GM12892 (cell line): ENCODE measurements at regions not wholly inside any gene's neighbourhood (a gene's known extent, or its start where the extent isn't known, plus 50 kb on each side); places are given as distances from the start of the nearest gene placed in this dataset.
"Not testable (repeated sequence)": the region's sequence is repeated elsewhere in the genome, so short reads cannot be mapped to it uniquely, and the experiment has no call there.

Source experiments
- DNase-seq: peaks from one replicate; pipeline ENCODE4 v3.0.0; 2011; ENCODE audit not compliant: insufficient read length
- FAIRE-seq: peaks from 2 replicates; lab custom pipeline; 2011; peaks lifted over from hg19 to GRCh38; lab: Jason Lieb, UNC
- POLR2A ChIP-seq: IDR thresholded peaks from 2 replicates; pipeline ENCODE4 v1.6.1; 2011; ENCODE audit warnings: low read depth, low read length, control low read depth
- POLR2AphosphoS5 ChIP-seq: IDR thresholded peaks from 2 replicates; pipeline ENCODE4 v1.6.1; 2011; ENCODE audit warnings: low read depth, low read length, control low read depth
- TAF1 ChIP-seq: IDR thresholded peaks from 2 replicates; pipeline ENCODE4 v1.6.1; 2011; ENCODE audit warnings: low read depth, mild to moderate bottlenecking, control low read depth, low read length, borderline replicate concordance

DNA sequence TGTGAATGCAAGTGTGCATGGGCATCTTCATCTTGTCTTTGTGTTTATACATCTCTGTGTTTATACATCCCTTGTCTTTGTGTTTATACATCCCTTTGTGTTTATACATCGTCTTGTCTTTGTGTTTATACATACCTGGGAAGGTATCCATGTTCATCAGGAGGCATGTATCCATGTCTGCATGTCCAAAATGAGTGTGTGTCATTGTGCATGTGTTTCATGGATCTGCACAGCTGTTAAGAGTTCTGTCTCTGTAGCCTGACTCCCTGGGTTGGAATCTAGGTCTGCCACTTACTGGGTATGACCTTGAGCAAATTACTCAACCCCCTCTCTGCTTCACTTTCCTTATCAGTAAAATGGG lies 50.1 kb upstream of the SIRPA start:
- FAIRE-seq = no peak
- DNase-seq = no peak
- TF ChIP-seq POLR2AphosphoS5 = no peak
- no peak for TF ChIP-seq POLR2A
- TF ChIP-seq TAF1 = no peak

DNA sequence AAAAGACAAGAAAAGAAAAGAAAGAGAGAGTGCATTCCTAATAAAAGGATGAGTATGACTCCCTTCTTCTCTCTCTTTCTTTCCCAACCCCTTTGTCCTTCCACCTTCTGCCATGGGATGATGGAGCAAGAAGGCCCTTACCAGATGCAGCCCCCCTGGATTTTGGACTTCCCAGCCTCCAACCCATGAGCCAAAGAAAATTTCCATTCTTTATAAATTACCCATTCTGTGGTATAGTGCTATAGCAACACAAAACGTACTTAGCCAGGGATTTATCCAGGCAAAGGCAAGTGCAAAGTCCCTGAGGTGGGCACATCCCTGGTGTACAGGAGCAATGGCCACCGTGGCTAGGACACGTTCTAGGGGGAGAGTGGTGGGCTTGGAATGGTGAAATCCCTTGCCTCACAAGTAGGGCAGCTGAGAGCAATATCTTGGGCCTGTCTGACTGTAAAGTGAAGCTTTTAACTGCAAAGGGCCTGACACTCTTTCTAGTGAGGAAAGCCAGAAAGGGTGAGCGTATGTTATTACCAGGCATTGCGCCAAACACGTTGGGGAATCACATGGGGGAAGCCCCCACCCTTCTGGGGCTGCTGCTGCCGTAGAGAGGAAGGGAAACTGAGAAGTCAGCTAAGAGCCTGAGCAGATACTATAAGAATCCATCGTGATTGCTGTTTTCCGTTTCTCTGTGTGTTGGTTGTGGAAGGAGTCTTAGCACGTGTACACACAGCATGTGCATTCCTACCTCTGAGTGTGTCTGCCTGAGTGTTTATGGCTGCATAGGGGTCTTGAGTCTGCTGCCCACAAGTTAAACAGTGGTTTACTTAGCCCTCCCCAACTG lies 50.7 kb upstream of the SIRPA start:
- DNase-seq = peak; percentile 75
- TF ChIP-seq TAF1 (no peak), POLR2AphosphoS5 (no peak), POLR2A (no peak)
- peak; percentile 97 for FAIRE-seq

DNA sequence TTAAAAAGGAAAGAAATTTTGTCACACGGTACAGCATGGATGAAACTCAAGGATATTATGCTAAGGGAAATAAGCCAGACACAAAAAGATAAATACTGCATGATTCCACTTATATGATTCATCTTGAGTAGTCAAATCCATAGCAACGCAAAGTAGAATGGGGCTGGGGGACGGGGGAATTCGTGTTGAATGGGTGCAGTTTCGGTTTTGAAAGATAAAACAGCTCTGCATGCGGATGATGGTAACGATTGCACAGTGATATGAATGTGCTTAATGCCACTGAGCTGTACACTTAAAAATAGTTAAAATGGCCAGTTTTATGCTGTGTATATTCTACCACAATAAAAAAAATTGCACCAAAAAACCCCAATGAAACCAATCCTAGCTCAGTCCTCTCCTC lies 52.9 kb upstream of the SIRPA start:
- TF ChIP-seq POLR2A (no peak), POLR2AphosphoS5 (no peak), TAF1 (no peak)
- no peak for DNase-seq

DNA sequence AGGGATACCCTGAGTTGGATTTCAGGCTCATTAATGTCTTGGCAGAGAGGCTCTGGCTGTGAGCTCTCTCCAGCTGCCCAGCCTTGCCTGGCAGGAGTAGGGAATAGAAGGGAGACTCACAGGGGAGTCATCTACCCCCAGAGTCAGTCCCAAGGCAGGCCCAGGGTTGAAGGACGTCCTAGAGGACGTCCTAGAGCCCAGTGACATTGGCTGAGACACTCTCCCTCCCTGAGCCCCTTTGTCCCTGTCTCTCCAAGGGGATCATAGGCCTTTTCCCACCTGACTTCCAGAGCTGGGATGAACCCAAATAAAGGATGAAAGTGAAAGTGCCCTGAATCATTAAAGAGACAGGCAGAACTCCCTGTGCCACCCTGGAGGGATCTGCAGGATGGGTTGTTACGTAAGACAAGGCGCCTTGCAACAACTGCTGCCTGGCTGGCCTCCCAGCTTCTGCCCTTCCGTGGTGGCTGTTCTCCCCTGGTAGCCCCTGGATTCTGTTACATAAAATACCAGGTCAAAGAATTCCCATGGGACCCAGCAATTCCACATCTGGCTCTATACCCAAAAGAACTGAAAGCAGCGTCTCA lies 53.6 kb upstream of the SIRPA start:
- FAIRE-seq (no peak), DNase-seq (no peak)
- TF ChIP-seq TAF1 = no peak
- TF ChIP-seq POLR2A = no peak
- TF ChIP-seq POLR2AphosphoS5 = no peak

More for the DNA sequence above, 52.9 kb upstream of the SIRPA start:
- no peak for FAIRE-seq

DNA sequence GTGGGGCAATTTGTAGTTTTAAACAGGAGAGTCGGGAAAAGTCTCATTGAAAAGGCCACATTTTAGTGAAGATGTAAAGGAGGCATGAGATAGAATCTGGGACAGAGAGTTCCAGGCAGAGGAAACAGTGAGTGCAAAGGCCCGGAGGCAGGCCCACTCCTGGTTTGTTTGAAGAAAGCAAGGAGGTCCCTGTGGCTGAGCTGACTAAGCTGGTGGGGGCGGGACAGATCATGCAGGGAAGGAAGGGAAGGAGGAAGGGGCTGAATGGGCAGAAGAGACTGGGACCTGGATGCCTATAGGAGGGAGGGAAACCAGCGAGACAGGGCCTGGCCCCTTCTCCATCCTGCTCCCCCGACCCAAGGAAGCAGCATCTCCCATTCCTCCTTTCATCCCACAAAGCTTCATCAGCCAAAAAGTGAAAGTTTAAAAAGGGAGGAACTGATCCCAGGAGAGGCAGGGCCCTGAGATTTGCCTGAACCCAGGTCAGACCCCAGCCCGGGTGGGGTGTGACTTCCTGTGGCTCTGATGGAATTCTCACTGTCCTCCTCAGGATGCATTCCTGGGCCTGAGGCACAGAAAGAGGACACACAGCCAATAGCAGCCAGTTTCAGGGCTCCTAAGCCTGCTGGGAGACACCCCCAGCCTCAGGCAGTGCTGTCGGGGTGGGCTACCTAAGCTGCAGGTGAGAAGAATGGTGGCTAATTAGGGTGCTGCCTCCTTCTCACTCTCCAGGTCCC lies 54.2 kb upstream of the SIRPA start:
- FAIRE-seq (no peak), DNase-seq (no peak)
- no peak for TF ChIP-seq POLR2AphosphoS5
- no peak for TF ChIP-seq TAF1
- no peak for TF ChIP-seq POLR2A

DNA sequence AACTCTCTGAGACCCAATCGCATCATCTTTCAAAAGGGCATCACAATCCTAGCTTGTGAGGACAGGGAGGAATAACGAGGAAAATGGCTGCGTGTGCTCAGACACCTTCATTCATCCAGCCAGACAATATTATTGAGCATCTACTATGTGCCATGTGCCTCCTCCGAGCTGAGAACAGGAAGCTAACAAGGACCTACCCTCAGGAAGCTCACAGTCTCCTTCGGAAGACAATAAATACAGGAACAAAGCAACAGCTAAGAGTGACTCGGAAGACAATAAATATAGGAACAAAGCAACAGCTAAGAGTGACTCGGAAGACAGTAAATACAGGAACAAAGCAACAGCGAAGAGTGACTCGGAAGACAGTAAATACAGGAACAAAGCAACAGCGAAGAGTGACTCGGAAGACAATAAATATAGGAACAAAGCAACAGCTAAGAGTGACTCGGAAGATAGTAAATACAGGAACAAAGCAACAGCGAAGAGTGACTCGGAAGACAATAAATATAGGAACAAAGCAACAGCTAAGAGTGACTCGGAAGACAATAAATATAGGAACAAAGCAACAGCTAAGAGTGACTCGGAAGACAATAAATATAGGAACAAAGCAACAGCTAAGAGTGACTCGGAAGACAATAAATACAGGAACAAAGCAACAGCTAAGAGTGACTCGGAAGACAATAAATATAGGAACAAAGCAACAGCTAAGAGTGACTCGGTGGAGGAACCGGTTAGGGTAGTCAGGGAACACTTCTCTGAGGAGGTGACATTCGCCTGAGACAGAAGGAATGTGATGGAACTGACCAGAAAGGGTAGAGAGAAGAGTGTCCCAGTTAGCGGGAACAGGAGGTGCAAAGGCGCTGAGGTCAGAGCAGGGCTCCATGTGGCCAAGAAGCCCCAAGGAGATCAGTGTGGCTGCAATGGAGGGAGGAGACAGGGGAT lies 55.6 kb upstream of the SIRPA start:
- DNase-seq, FAIRE-seq: not testable (repeated sequence)

DNA sequence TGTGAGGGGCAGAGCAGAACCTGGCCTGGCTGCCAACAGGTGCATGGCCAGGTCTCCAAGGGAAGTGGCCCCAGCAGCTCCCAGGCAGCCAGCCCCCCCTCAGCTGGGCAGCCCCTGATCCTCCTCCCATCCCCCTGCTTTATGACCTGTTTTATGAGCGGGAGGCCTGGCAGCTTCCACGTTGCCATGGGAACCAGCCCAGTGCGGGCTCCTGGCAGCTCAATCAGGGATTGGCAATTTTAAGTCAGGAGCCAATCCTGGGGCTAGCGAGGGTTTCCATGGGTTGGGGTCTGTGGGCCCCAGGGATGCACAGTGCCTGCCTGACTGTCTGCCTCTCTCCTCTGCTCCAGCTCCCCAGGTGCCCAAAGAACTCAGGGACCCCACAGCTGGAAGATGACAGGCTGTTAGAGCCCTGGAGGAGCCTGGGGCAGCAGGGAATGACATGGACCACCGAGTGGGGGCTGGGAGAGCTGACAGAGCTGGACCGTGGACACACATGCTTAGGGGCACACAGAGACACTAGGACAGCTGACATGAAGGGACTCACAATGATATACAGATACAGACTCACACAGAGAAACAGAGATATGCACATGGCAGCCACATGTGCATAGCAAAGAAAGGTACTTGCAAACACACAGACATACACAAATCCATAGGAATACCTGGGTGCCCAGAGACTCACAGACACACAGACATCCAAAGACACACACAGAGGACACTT lies 56.5 kb upstream of the SIRPA start:
- DNase-seq = no peak
- TF ChIP-seq POLR2A = no peak
- TF ChIP-seq POLR2AphosphoS5 = no peak
- no peak for TF ChIP-seq TAF1
- no peak for FAIRE-seq

DNA sequence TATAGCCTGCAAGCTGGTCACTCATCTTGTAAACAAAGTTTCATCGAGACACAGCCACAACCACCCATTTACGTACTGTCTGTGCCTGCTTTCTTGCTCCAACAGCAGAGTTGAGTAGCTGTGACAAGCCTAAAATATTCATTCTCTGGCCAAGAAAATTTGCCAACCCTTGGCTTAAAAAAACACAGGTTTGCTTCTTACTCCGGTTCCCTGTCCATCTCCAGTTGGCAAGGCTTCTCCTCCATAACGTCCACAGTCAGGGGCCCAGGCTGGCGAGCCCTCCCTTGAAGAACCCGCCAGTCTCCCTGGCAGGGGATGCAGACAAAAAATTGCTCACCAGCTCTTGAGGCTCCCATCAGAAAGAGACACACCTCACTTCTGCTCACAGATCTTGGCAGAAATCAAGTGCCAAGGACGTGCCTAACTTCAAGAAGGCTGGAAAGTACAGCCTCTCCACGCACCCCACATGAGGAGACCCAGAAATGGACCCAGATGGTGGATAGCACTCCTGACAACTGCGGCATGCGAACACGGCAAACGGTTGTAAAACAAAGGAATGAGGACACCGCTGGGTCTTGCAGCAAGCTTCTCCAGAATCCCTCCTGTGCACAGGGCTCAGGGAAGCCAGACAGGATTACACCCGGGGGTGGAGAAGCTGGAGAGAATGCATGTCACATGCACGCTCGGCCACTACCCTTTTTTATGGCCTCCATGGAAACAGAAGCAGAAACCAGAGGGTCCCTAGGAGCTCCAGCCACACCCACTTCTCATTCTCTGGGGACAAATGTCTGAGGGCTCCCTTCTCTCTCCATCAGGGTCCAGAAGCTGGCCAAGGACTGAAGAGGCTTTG lies 59.8 kb upstream of the SIRPA start:
- FAIRE-seq = no peak
- no peak for TF ChIP-seq POLR2A
- no peak for TF ChIP-seq TAF1
- no peak for TF ChIP-seq POLR2AphosphoS5
- no peak for DNase-seq

DNA sequence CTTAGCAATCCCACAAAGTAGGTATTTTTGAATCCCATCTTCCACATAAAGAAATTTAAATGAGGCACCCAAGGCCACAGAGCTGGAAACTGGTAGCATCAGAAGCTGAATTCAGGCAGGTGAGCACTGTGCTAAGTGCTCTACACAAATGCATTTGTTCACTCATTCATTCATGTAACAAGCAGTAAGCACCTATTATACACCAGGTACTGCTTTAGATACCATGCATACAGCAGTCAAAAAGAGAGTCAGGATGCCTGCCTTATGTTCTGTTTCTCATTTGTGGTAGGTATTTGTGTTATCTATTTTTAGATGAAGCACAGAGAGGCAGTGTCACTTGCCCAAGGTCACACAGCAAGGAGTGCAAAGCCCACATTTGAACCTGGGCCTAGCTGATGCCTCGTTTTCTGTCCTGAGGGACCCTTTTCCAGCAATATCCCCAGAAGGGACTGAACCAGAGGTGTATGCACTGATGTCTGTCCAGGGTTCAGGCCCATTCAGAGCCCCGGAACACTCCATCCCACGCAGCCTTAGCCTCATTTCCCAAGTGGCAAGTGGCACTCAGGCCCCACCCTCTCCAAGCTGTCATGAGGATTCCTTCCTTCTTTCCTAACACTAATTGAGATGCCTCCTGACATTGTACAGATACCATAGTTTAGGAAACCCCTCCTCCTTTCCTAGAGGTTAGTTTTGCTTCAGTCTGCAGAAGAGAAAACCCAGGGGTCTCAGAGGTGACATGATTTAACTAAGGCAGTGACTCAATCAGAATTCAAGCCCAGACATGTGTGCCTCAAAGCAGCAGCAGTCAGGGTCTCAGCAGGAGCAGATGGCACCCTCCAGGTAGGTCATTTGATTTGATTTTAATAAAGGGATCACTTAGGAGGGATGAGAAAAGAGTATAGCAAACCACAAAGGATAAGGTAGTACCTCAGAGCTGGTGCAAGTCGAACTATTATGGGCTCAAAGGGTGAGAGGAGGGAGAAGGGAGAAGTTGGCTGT lies 61.2 kb upstream of the SIRPA start:
- DNase-seq = no peak
- no peak for FAIRE-seq

More for the DNA sequence above, 61.2 kb upstream of the SIRPA start:
- no peak for TF ChIP-seq POLR2A
- no peak for TF ChIP-seq POLR2AphosphoS5
- TF ChIP-seq TAF1 = no peak
